Heart left ventricle (tissue), 13 donors: ENCODE measurements at regions not wholly inside any gene's neighbourhood (a gene's known extent, or its start where the extent isn't known, plus 50 kb on each side); places are given as distances from the start of the nearest gene placed in this dataset.

Experiments
- POLR2A ChIP-seq, 2 donors: fragments of 450-650 bp; IDR thresholded peaks; one replicate each; pipeline ENCODE4 v1.6.1; 2017; ENCODE audit warnings: antibody characterized with exemption in 2 of 2, mild to moderate bottlenecking in 2 of 2, moderate library complexity in 2 of 2
- TF ChIP-seq, protein P1 (sequence below), 12 donors: fragments of 200-600 bp; sonication (generic) in 4 of 12; IDR thresholded peaks; one replicate each; pipeline versions ENCODE4 v1.5.0 to v1.8.0; 2018 to 2022; ENCODE audit warnings: antibody characterized with exemption in 12 of 12, mild to moderate bottlenecking in 5 of 12
- donor health status: ischemic (EF 13 %, LVEDD 7.1; RV severe dilation, severe dysfunction).
- donor health status: DM: no; HTN: yes; CAD: no.
- donor health status: DM: no; HTN: no; CAD: no.
- donor health status: ischemic (EF 25% LVEDD 6.9; RV normal size, moderate dysfunction).
- donor health status: ischemic (EF 25% LVEDD 5.7; RV mildly dilated, moderate dysfunction).
- donor health status: ischemic (EF 35%, LVEDD 5.7; RV mildly dilated, moderate dysfunction).
- donor health status: nonischemic (EF 11% LVEDD 7.7; RV severe dilation, severe dysfunction).
- donor health status: DM: yes; HTN: yes; CAD: no.
- donor health status: PGD.
- donor health status: ischemic (EF 29% LVEDD 5.4; RV normal size, mild dysfunction).
- donor health status: nonischemic (EF 23%, LVEDD 6.1; RV moderate dilation, normal function).

DNA sequence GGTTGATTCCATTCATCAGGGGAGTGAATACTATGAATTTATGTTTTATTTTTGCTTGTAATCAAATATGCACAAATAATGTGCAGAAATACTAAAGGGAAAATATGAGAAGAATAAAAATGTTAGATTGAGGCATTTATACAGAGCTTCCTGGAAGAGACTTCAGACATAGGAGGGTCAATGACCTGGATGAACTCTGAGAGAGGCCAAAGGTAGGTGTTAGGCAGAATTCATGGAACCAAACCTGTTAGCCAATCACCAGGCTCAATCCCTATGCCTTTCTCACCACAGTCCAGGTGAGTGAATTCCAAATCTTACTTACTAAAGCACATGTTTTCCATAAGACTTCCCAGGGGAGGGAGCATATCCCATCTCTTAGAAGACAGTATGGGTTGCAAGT, 130.4 kb upstream of the NTF3 start:
- TF ChIP-seq, protein P1, sequence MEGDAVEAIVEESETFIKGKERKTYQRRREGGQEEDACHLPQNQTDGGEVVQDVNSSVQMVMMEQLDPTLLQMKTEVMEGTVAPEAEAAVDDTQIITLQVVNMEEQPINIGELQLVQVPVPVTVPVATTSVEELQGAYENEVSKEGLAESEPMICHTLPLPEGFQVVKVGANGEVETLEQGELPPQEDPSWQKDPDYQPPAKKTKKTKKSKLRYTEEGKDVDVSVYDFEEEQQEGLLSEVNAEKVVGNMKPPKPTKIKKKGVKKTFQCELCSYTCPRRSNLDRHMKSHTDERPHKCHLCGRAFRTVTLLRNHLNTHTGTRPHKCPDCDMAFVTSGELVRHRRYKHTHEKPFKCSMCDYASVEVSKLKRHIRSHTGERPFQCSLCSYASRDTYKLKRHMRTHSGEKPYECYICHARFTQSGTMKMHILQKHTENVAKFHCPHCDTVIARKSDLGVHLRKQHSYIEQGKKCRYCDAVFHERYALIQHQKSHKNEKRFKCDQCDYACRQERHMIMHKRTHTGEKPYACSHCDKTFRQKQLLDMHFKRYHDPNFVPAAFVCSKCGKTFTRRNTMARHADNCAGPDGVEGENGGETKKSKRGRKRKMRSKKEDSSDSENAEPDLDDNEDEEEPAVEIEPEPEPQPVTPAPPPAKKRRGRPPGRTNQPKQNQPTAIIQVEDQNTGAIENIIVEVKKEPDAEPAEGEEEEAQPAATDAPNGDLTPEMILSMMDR (IDR thresholded peaks at IDR 0.05): no peak
- TF ChIP-seq POLR2A (IDR thresholded peaks at IDR 0.05): no peak
